Activated CD8-positive, alpha-beta memory T cell treated with anti-CD3 and anti-CD28 coated beads for 48 hours (primary cell): ENCODE measurements at regions not wholly inside any gene's neighbourhood (a gene's known extent, or its start where the extent isn't known, plus 50 kb on each side); places are given as distances from the start of the nearest gene placed in this dataset.

ENCODE experiments used
- DNase-seq, 3 experiments: peaks; one replicate each; pipeline ENCODE4 v3.0.0-alpha.2; 2020; ENCODE audit warnings: low read depth in 2 of 3, low spot score in 2 of 3

DNA sequence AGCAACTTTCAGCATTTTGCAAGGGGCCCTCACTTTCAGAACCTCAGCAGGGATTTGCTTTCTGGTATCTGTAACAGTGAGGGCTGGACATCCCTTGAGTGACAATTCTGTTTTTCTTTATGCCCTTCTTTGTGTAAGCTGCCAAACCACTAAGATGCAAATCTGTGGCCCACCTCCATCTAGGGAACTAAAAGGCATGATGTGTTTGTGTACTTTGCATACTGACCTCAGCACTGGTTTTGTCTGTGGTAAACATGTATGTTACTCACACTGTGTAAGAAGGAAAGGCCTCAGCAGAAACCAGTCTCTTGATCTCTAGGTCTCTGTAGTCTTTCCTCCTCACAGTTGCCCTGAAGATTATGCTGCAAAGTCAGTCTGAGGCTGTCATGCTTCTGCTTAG lies 396.6 kb upstream of the DYNLRB2 start:
- DNase-seq, result no peak

DNA sequence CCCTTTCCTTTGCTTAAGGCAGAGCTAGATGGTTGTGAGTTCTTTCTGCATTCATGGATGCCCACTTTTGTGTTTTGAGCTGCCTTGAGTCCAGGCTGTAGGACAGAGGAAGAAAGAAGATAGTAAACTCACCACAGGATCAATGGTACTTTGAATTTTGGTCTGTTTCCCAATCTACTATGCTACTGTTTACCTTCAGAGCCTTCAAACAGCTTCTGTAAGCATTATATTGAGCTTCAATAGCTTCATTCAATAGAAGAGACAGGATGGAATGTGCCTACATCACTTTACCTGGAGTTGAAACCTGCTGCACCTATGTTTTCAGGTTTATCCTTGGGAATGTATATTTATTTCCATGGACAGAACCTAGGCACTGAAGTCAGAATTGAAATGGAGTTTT lies 397.9 kb upstream of the DYNLRB2 start:
- DNase-seq, result no peak

DNA sequence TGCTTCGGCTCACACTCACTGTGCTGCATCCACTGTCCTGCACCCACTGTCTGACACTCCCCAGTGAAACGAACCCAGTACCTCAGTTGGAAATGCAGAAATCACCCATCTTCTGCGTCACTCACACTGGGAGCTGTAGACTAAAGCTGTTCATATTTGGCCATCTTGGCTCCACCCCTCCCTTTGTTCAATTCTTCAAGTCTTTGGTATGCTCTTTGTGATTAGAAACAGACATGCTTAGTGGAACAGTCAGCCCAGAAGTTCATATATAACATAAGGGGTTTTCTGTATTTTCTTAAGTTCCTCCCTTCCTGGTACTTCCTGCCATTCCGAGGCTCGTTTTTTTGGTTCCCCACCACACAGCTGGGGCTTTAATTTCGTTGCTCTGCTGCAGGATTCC lies 398.5 kb upstream of the DYNLRB2 start:
- DNase-seq, result no peak

DNA sequence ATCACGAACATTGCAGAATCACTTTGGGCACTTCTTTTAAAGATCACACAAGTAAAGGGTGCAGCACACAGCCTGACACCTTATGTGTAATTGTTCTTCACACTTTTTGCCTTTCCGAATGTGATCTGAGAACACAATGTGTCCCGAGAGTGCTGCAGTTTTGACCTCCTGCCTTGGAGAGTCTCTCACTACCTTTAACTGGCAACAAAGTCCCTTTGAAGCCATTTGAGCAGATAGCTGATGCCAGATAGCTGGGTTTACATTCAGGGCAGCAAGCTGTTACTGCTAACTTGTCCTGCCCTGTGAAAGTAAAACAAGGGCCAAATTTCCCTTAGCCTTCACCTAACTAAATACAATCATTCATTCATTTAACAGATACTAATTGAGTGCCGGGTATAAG lies 411.0 kb upstream of the DYNLRB2 start:
- no peak for DNase-seq

DNA sequence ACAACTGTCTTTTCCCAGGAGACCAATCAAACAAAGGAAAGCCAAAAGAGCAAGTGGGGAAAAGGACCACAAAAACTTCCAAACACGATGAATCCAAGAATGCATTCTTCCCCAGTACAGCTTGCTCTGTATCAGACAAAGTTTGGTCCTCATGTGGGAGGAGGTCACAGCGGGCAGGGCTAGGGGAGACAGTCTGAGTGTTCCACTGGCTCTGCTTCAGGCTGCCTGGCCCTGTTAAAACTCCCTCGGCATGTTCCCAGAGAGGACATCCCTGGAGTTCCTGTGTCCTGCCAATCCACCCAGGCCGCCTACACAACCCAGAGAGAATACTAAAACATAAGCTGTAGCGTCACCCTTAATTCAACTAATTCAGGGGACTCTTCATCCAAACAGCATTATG lies 415.1 kb upstream of the DYNLRB2 start:
- DNase-seq, result no peak

DNA sequence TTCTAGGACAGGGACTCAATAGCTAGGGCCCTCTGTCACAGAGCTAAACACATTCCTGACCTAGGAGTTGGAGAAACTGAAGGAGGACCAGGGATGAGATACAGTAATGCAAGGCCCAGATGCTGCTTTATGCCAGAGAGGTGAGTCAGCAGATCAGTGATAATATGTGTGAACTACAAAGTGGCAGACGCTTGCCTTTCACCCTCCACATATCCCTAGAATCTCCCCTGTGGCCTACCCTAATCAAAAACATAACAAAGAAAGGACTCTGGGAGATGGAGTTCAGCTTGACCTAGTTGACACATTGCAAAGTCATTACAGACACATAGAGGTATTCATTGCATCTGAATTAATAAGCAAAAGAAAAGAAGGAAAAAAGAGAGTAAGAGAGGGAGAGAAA lies 417.6 kb upstream of the DYNLRB2 start:
- no peak for DNase-seq

DNA sequence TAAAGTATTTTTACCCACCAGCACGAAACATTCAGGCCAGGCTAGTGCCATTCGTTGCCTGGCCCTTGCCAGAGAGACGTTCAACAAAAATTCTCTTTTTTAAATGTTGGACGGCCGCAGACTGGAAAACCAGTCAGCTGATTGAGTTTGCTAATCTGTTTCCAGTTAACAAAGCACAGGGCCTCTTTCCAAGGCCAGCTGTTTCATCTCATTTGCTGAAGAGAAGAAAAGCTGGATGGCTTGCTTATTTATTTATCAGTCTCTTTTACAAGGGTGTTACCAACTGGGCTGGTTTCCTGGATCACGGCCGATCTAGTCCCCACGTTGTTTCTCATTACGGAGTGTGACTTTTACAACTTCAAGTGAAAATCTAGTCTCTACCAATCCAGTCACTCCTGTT lies 418.7 kb upstream of the DYNLRB2 start:
- no peak for DNase-seq

DNA sequence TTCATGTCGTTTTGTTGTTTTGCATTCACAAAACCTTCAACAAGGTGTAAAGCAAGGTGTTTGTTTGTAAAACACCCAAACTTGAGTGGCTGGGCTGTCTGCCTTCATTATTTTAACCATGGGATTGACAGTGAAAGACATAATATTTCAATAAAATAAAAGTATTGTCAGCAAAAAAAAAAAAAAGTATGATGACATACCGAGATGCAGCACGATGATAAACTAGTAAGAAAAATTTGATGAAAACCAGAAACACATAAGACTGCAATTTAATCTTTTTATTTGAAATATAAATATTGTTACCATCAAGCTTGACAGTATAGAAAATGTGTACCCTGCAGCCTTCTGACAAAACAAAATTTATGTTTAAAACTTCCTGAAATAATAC lies 419.3 kb upstream of the DYNLRB2 start:
- no peak for DNase-seq

DNA sequence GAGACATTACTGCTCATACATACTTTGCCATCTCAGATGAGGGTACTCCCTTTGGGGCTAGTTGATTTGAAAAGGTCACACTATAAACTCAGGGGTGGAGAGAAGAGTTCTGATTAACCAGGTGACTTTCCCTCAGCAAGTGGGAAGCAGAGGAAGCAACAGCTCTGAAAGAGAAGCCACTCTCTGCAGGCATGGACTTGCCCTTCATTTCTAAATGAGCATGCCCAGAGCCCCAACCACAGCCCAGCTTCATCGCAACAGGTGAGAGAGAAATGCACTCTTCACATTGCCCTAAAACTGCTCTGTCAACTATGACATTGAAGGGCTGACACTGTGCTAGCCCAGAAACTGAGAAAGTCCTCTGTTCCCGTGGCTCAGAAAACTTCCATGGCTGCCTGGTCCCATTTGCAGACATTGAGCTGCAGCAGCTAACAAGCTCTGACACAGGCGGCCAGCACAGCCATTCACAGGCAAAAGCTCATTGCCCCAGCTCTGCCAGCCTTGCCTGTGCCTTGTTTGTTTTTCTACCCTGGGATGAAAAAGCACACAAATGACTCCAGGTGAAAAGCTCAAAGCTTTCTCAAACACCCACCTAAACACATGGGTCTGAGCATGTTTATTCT lies 419.8 kb upstream of the DYNLRB2 start:
- no peak for DNase-seq

DNA sequence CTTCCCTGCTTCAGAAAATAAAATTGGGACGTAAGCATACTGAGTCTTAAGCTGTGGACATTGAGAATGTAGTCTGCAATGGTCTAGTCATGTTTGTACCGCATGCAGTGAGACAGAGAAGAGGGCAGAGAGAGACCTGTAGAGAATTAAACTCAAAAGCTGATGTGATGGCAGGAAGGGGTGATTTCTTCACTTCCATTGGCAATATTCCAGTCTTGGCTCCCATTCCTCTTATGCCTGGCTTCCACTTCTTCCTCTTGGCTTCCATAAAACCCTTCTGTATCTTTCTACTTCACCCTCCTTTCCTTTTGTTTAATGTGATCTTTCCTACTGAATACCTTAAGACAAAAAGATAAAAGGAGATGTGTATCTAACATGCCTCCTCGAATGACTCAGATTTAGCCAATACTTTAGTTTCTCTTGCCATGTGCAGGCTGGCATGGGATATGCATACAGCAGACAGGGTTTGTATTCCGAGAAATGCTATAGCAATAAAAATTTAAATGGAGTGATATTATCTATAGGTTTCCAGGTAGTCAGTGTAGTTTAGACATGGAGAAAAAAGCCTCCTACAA lies 423.1 kb upstream of the DYNLRB2 start:
- no peak for DNase-seq

DNA sequence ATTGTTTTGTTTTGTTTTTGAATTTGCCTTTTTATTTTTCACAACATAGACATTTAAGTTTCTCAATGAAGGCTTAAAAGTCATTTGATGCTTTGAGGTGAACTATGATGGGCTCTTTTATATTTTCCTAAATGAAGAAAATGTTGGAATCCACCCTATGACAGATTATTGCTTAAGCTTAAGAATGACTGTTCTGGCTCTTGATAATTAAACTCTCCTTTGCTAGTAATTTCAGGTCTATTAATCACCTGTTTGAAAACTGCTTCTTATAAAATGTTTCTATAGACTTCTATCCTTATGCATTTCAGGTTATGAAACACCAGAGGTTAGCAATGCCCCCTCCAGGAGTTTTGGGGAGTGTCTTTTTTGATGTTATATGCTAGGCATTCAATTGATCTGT lies 424.1 kb upstream of the DYNLRB2 start:
- no peak for DNase-seq

DNA sequence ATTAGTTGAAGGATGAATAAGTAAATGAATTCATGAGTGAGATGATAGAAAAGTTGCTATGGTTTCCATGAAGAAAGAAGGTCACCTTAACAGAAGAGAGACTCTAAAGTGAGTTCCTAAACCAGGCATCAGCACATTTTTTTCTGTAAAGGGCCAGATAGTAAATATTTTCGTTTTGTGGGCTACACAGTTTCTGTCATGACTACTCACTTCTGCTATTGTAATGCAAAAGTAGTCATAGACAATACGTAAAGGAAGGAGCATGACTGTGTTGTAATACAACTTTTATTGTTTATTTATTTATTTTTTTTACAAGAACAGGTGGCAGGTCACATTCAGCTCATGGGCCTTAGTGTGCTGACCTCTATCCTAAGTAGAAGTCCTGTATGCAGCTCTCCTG lies 426.1 kb upstream of the DYNLRB2 start:
- DNase-seq, result no peak

DNA sequence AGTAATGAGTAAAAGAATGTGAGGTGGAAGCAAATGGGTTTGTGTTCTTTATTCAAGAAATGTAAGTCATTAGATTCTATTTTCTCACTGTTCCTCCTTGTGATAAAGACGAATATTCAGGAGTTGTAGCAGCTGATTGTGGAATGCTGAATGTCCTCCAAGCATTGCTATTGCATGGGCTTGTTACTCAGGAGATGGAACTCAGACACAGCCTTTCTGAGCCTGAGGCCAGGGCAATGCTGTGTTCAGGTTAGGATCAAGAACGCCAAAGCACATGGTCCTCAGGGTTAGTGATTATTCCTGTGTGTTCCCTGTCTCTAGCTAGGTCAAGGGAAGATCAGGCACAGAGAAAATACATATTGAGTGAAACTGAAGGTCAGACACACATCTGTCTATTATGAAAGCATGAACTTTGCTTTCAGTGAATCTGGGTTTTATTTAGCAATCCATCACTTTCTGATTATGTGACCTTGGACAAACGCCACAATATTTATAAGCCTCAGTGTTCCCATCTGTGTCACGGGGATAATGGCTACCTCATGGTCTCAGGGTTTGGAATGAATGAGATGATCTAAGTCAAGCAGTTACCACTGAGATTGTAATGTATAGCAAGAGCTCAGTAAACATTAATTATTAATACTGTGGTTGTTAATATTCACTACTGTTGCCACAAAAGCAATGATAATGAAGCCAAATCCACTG lies 426.8 kb upstream of the DYNLRB2 start:
- DNase-seq, result no peak

DNA sequence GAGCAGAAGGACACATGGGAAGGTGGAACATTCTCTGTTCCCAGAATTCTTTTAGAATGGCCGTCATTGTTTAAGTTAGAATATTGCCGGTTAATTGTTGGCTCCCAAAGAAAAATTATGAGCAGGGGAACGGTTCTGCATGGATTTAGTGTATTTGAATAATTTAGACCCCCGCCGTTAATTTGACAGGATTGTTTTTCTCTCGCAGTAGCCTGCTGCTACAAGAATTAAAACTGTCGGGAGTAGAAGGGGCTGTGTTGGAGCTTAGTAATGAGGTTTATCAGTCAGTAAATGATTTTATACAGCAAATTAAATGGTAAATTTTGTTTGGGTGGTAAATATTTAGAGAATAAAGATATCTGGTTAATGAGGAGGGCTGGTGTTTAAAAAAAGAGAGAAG lies 431.2 kb upstream of the DYNLRB2 start:
- no peak for DNase-seq

DNA sequence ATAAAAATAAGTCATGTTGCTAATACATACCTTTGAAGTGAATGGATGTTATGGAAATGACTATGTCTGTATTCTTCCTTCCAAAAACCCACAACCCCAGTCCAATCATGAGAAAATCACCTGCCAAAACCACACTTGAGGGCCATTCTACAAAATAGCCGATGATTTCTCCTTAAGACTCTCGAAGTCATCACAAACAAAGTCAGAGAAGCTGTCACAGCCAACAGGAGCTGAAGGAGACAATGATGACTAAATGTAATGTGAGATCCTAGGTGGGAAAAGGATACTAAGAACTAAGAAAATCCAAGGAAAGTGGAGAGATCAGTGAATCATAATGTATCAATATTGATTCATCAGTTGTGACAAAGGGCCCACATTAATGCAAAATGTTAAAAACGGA lies 432.9 kb upstream of the DYNLRB2 start:
- DNase-seq, result no peak

DNA sequence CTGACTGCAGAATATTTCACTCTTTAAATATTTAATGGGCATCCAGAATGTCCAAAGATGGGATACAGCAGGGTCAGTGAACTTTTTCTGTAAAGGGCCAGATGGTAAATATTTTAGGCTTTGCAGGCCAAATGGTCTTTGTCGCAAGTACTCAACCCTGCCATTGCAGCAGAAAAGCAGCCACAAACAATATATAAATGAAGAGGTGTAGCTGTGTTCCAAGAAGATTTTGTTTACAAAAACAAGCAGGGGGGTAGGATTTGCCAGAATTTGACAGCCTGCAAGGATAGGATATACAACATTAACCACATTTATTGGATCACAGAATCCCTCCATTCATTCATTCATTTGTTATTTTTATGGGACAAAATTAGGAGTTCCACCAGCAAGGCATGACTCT lies 435.0 kb upstream of the DYNLRB2 start:
- DNase-seq, result no peak

DNA sequence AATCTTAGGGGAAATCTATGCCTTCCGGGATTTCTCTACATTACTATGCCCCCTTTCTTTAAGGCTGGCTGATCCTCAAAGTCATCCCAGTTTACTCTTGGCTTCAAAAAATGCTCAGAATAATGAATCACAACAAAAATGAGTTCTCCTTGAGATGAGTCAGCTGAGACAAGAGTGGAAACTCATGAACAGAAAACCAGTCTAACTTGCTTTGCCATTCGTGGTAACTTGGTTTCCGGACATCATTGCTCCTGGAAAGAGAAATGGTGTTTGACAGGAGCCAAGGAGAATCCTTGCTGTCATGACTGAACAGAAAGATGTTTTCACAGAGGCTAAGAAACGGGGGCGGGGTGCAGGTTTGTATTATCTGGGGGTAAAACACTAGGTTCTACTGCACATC lies 435.6 kb upstream of the DYNLRB2 start:
- no peak for DNase-seq

DNA sequence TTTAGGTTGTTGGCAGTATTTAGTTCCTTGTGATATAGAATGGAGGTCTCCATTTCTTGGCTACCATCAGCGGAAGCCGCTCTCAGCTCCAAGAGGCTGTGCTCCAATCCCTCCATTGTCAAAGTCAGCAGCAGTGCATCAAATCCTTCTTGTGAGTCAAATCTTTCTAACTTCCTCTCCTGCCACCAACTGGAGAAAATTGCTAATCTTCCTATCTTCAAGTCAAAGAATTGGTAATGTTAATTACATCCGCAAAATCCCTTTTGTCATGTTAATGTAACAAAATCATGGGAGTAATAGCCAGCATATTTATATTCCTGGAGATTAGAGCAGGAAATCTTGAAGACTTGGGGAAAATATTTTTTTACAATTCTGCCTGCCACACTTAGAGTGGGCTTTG lies 436.4 kb upstream of the DYNLRB2 start:
- DNase-seq, result no peak

DNA sequence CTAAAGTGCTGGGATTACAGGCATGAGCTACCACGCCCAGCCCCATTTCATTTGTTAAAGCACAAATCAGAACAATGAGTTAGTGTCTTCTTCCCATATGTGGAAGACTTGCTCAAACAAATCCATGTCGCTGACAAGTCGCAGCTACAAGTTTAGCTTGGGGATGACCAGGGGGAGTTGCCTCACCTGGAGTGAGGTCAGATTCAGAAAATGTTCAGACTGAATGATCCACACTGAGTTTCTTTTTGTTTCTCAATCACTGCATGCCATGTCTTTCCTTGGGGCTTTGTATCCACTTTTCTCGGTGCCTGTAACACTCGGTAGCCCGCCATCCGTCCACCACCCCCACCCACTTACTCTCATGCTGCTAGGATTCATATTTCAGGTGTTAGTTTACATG lies 437.3 kb upstream of the DYNLRB2 start:
- no peak for DNase-seq

DNA sequence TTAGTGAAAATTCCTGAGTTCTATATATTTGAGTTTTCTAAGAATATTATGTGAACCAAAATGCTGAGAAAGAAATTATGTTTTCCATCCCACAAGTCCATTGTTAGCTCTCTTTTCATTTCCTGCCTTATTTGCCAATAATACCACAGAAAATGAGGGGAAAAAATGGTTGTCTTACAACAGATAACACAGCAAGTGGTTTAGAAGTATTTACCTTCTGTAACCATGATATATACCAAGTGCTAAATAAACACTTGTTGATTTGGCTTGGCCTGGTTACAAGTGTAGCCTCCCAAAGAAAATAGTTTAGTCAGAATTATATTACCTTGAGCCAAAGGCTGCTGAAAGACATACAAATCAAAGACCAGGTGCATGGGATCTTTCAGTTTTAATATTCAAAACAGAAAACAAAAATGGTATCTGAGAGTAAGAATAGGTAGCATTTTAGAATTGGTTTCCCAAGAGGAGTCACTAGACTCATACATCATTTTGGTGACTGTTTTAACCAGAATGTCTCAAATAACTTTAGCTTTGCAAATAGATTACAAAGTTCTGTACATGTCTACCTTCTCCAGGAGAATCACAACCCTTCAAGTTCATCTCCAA lies 439.8 kb upstream of the DYNLRB2 start:
- DNase-seq, result no peak

DNA sequence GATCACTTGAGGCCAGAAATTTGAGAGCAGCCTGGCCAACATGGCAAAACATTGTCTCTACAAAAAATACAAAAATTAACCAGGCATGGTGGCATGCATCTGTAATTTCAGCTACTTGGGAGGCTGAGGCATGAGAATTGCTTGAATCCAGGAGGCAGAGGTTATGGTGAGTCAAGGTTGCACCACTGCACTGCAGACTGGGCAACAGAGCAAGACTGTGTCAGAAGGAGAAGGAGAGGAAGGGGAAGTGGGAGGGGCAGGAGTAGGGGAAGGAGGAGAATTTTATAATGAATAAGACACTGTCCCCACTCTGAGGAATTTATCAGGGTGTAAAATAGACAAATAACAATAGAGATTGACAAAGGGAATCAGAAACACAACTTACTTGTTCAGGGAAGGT lies 440.6 kb upstream of the DYNLRB2 start:
- no peak for DNase-seq

DNA sequence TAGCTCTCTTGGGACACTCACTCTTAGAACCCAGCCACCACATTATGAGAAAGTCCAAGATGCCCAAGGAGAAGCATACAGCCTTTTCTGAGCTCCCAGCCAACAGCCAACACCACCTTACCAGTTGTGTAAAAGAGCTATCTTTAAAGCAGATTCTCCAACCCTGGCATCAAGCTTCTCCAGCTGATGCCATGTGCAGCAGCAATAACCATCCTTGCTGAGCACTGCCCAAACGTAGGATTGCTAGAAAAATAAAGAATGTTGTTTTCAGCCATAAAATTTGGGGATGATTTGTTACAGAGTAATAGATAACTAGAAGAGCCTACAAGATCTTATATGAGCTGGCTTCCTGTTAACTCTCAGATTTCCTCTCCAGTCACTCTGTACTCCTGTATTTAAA lies 443.7 kb upstream of the DYNLRB2 start:
- no peak for DNase-seq

DNA sequence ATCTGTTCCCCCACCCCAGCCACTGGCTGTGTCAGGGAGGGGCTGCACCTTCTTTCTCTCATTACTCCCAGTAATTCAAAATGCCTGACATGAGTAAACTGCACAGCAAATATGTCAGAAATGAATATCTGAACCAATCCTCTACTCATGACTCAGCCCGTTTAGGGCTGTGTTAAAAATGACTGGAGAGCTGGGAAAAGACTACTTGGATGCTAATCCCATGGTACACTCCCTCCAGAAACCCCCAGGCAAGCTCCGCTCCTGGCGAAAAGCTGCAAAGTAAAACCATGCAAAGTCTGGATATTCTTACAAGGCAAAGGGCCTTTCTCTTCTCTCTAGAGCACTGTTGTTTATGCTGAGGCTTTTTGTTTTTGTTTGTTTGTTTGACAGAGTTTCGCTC lies 448.1 kb upstream of the DYNLRB2 start:
- DNase-seq, result no peak
